H4 (cell line): ENCODE measurements at regions not wholly inside any gene's neighbourhood (a gene's known extent, or its start where the extent isn't known, plus 50 kb on each side); places are given as distances from the start of the nearest gene placed in this dataset.

Experiments
- DNase-seq: peaks from one replicate; pipeline ENCODE4 v3.0.0-alpha.2; 2015; ENCODE audit warnings: low spot score

GRCh38 chr10:128281861-128282260 is 155.6 kb upstream of the MKI67 start:
- no peak for DNase-seq

DNA sequence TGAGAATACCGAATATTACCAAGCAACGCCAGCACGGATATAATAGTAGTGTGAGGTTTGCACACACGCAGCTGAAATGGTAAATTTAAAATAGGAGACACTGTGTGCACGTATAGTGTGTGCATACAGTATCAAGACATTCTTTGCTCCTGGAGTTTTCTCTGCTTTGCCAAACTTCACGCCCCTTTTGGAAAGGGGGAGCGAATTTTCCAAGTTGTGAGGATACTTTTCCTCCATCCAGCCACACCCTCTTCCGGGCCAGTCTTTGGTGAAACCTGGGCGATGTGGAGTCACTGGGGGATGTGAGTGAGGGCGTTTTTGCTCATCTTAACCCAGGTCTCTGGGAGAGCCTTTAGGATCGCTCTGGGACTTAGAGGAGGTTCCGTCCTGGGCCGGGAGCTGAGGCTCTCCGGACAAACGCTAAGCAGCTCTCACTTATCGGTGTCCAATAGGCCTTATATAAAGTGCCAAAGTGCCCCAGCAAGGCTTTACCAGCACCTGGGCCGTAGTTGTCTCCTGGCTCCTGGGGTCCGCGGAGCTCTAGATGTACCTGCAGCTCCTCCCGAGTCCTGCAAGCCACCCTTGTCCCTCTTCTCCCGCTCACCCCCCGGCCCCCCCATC is 160.0 kb upstream of the MKI67 start:
- no peak for DNase-seq

- DNase-seq, result no peak
Measured at GRCh38 chr10:128286762-128287500, 160.7 kb upstream of the MKI67 start.

DNA sequence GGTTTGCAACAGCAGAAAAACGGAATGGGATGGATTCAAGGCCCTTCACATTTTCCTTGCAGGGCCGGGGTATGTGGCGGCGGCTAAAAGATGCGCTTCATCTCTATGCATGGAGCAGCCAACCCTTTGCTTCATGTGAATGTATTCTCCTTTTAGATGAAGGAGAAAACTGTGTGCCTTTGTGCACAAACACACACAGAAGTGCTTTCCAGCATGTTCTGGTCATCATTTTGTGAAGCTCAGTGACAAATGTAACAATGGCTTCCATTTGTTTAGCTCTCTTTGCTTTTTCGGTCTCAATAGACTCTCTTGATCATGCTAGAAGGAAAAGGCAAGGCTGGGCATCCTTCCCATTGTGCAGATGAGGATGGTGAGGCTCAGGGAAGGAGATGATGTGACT is 161.7 kb upstream of the MKI67 start:
- no peak for DNase-seq

DNA sequence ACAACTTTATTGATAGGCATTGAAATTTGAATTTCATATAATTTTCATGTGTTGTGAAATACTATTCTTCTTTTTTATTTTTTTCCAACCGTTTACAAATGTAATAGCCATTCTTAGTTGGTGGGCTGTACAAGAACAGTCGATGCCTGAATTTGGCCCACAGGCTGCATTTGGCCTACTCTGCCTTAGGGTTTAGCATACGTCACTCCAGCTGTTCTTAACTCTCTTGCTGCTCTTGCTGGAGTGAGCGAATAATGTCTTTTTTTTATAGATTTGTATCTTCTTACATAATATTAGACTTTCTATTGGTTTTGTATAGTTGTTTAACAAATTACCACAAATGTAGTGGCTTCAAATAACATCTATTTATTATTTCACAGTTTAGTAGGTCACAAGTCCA is 163.4 kb upstream of the MKI67 start:
- DNase-seq, result no peak

- DNase-seq, result no peak
Measured at GRCh38 chr10:128295003-128295402, 168.8 kb upstream of the MKI67 start.

- no peak for DNase-seq
Measured at GRCh38 chr10:128296253-128297007, 170.2 kb upstream of the MKI67 start.

- DNase-seq, result no peak
Measured at GRCh38 chr10:128297709-128298378, 171.6 kb upstream of the MKI67 start.

GRCh38 chr10:128298587-128298986 is 172.4 kb upstream of the MKI67 start:
- DNase-seq, result no peak

DNA sequence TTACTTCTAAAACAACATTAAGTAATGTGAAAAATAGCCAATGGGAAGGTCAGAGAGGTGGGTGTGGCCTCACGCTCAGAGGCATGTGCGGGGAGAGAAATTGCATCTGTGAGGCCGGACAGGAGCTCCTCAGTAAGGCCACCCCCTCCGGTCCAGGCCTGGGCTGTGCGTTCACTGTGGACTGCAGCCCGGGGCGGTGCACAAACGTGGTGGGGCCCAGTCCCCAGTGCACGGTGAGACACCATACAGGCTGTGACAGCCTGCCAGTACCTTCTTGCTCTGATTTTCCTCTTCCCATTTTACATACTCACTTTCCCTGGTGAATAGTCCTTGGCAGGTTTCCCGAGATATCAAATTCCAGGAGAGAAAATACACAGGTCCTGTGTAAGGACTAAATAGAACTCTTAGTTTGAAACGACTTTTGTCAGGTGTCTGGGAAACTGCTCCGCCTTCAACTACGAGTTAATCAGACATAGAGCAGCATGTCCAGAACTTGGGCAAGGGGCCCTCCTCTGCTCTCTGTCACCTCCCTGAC is 174.1 kb upstream of the MKI67 start:
- DNase-seq, result no peak

DNA sequence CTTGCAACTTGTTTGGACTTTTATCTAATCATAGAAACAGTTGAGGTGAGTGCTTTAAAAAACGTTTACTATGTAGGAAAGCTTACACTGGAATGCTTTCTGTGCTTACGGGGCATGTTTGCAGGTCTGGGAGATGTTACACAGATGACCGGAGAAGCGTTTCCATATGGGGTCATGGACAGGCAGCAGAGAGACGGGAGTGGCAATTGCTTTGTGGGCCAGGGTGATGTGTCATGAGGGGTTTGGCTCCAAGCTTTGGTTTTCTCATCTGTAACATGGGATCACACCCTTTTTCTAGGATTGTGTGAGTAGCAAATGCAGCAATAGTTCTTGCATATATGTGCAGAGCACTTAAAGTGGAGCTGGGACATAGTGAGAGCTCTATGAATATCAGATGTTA is 174.8 kb upstream of the MKI67 start:
- DNase-seq, result no peak

DNA sequence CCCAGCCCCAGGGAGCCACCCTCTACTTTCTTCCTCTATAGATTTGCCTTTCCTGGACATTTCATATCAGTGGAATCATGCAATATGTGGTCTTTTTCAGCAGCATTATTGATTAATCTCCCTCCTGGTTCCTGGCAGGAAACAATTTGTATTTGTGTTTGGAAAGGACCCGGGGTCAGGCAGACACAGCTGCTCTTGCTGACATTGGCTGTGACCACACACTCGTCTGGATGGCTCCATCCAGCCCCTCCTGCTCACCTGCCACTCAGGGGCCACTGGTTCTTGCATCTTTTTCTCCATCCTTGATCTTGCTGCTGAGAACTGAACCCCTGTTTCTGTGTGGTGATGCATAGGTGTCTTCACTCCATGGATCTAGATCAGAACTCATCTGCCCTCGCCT is 176.6 kb upstream of the MKI67 start:
- DNase-seq, result no peak

DNA sequence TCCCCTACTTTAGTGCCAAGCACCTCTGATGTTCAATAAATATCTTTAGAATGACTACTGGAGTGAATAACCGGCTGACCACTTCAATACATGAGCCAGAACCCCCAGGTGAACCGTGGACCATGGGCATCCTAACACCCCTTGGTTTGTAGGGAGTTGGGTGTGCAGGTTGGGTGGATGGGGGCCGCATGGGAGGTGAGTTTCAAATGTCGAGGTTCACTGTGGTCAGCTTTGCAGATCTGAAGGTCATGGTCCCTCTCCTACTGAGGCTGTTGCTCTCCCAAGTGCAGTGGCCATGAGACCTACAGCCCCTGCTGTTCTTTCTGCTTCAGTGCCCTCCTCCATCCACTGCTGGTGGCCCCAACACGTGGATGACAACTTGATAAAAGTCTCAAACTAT is 178.0 kb upstream of the MKI67 start:
- DNase-seq, result no peak

DNA sequence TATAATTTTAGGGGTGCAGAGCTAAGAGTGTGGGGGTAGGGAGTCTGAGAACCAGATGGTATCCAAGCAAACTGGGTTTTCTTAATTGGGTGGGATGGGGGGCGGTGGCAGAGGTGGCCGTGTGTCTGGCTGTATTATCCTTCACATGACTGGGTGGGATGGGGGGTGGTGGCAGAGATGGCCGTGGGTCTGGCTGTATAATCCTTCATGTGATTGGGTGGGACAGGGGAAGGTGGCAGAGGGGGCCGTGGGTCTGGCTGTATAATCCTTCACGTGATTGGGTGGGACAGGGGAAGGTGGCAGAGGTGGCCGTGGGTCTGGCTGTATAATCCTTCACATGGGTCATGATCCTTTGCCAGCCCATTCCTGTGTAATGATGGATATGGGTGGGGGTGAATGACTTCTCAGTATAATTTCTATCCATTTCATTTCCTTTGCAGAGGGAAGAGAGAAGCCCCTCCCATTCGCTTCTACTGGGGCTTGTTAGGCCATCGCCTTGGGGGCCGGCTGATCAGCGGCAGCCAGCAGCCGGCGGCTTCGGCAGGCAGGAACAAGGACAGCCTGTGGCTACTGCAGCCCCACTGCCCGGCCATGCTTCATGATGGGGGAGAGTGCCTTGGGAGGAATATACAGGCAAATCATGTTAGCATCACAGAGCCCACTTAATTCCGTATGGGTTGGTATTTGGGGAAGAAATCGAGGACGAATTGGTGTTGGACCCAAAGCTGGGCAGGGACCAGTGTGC is 179.6 kb upstream of the MKI67 start:
- no peak for DNase-seq

DNA sequence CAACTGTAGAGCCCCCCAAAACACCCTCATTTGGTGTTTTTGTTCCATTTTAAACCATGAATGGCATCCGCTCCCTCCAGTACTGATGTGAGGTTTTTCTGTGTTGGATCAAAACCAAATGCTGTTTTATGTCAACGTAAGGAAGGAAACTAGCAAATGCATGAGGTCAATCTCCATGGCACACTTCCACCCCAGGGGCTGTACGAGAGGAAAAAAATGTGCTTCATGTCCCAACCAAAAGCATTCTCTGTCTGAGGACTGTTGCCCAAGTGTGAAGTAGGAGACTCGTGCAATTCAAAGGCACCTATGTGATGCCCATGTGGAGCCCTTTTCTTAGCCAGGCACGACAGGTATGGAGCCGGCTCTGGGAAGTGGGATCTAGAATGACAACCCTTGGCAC is 180.3 kb upstream of the MKI67 start:
- DNase-seq, result no peak

DNA sequence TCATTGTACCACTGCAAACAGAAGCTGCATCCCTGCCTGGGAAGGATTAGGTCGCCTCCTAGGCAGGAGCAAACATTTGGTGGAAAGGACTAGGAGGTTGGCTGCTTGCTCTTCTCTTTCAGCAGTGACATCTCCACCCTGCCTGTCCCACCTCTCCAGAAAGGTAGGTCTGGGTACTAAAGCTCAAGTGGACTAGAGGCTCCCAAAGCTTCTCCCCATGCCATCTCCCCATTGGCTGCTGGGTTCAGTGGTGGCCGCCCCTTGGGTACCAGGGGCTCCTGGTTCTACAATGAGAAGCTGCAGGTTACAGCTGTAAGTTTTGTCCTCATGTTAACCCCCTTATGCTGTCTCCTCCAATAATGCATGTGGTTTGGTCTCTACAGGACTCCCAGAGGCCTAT is 180.7 kb upstream of the MKI67 start:
- DNase-seq, result no peak

- DNase-seq, result no peak
Measured at GRCh38 chr10:128307820-128308219, 181.6 kb upstream of the MKI67 start.

- DNase-seq, result no peak
Measured at GRCh38 chr10:128310971-128311658, 184.9 kb upstream of the MKI67 start.

- no peak for DNase-seq
Measured at GRCh38 chr10:128312250-128312649, 186.0 kb upstream of the MKI67 start.

DNA sequence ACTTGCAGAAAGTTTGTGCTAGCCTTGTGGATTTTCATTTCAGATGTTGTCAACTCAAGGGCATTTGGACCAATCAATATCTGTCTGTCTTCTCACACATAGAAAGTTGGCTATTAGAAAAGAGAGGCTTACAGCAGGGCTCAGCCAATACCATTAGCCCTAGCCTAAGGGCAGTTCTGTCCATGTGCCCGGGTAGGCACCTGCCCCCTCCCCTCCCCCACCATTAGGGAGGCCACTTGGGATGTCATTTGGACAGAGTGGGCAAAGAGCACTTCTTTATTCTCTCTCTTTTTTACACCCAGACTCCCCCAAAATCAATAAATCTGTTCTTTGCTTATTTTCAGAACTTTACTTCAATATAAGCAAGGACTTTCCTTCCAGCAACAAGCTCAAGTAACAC is 188.5 kb upstream of the MKI67 start:
- no peak for DNase-seq
